Caco-2 (cell line): ENCODE measurements at regions not wholly inside any gene's neighbourhood (a gene's known extent, or its start where the extent isn't known, plus 50 kb on each side); places are given as distances from the start of the nearest gene placed in this dataset.

Source experiments
- BruUV-seq: library from RNA; stranded (reverse); fragments of 400-500 nt; replicated peaks from 2 replicates; lab custom pipeline; 2021; lab: Mats Ljungman, UMichigan
- CTCF ChIA-PET: fragments of 300-600 bp; sonication (Branson Sonifier 250); formaldehyde crosslinking; loops from one replicate; lab custom pipeline; 2022; ENCODE audit warnings: antibody characterized with exemption; lab: Charles Lee
- POLR2A ChIA-PET: fragments of 300-600 bp; sonication (Branson Sonifier 250); formaldehyde crosslinking; loops from one replicate; lab custom pipeline; 2022; ENCODE audit warnings: antibody characterized with exemption; lab: Charles Lee
- DNase-seq, 2 experiments: peaks; one replicate each; pipeline versions ENCODE4 v3.0.0 to v3.0.0-alpha.2; 2020 to 2022
- H3K27me3 ChIP-seq: replicated peaks from 2 replicates; pipeline ENCODE4 v1.6.0; 2011; ENCODE audit warnings: low read length; ENCODE audit not compliant: control insufficient read depth, insufficient read depth
- H3K36me3 ChIP-seq: 2 replicates; pipeline ENCODE4 v1.5.1; 2011; ENCODE audit warnings: low read length; ENCODE audit not compliant: control insufficient read depth, insufficient read depth
- H3K4me1 ChIP-seq: fragments of 250-450 bp; sonication (Bioruptor Pico); 2 replicates; pipeline ENCODE4 v1.5.1; 2020; ENCODE audit warnings: mild to moderate bottlenecking
- H3K4me3 ChIP-seq: 2 replicates; pipeline ENCODE4 v1.5.1; 2011; ENCODE audit warnings: low read depth, mild to moderate bottlenecking, control low read depth, low read length
- H3K9me3 ChIP-seq: fragments of 250-450 bp; sonication (Bioruptor Pico); 2 replicates; pipeline ENCODE4 v1.5.1; 2020; ENCODE audit warnings: mild to moderate bottlenecking, moderate library complexity
- H3K27ac Mint-ChIP-seq: one replicate; pipeline ENCODE4 v1.8.0; 2022; ENCODE audit warnings: mixed read lengths; ENCODE audit not compliant: unreplicated experiment
- H3K27me3 Mint-ChIP-seq: one replicate; pipeline ENCODE4 v1.8.0; 2022; ENCODE audit warnings: mixed read lengths; ENCODE audit not compliant: insufficient read depth, unreplicated experiment
- H3K36me3 Mint-ChIP-seq: one replicate; pipeline ENCODE4 v1.8.0; 2022; ENCODE audit warnings: mild to moderate bottlenecking, mixed read lengths; ENCODE audit not compliant: insufficient read depth, unreplicated experiment
- H3K4me1 Mint-ChIP-seq: one replicate; pipeline ENCODE4 v1.8.0; 2022; ENCODE audit warnings: low read depth, mixed read lengths; ENCODE audit not compliant: unreplicated experiment
- H3K4me3 Mint-ChIP-seq: one replicate; pipeline ENCODE4 v1.8.0; 2022; ENCODE audit warnings: mild to moderate bottlenecking, moderate library complexity, mixed read lengths; ENCODE audit not compliant: unreplicated experiment
- H3K9me3 Mint-ChIP-seq: one replicate; pipeline ENCODE4 v1.8.0; 2022; ENCODE audit warnings: mixed read lengths; ENCODE audit not compliant: unreplicated experiment
- intact Hi-C: fragments of 100-400 bp; cut with micrococcal nuclease; formaldehyde crosslinking; loops from one replicate; pipeline ENCODE4 v1.10.0; 2022; ENCODE audit not compliant: unreplicated experiment
- TF ChIP-seq, protein P1 (sequence below), 2 experiments: fragments of 200-600 bp in 1 of 2; IDR thresholded peaks; 1 replicate in 1 of 2; 2 replicates in 1 of 2; pipeline versions ENCODE4 v1.5.1 to v1.8.0; 2011 to 2022; ENCODE audit warnings: antibody characterized with exemption in 1 of 2, control low read depth in 1 of 2, inconsistent platforms in 1 of 2, low read depth in 1 of 2, low read length in 1 of 2, mild to moderate bottlenecking in 1 of 2, moderate library complexity in 1 of 2; ENCODE audit not compliant: insufficient read depth in 1 of 2, severe bottlenecking in 1 of 2, unreplicated experiment in 1 of 2

DNA sequence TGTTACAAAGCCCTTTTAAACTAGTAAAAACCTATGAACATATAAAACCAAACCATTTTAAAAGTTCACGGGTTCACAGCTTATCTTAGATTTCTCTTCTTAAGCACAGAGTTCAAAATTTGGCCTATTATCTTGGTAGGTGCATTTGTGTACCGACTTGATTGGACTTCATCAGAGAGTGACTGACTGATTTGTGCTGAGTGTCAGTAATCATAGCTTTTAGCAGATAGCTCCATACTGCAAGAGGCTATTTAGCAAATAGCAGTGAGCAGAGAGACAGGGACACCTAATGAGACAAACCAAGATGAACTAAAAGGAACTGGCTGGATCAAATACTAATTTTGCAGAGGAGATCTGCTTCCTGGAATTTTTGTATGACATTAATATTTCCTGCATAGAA is 274.5 kb downstream of the PRR16 start:
- no peak overlapping the region for H3K4me3 Mint-ChIP-seq
- Histone ChIP-seq H3K4me3 (no peak overlapping the region), H3K27me3 (no peaks in the 10 kb centered on the region), H3K36me3 (no peaks in the 10 kb centered on the region), H3K4me1 (no peaks in the 10 kb centered on the region), H3K9me3 (no peaks in the 10 kb centered on the region)
- no peak for DNase-seq
- no peak overlapping the region for H3K27ac Mint-ChIP-seq
- peaks cover 4% of the 10 kb centered on the region for H3K27me3 Mint-ChIP-seq
- no peaks in the 10 kb centered on the region for H3K36me3 Mint-ChIP-seq
- TF ChIP-seq, protein P1, sequence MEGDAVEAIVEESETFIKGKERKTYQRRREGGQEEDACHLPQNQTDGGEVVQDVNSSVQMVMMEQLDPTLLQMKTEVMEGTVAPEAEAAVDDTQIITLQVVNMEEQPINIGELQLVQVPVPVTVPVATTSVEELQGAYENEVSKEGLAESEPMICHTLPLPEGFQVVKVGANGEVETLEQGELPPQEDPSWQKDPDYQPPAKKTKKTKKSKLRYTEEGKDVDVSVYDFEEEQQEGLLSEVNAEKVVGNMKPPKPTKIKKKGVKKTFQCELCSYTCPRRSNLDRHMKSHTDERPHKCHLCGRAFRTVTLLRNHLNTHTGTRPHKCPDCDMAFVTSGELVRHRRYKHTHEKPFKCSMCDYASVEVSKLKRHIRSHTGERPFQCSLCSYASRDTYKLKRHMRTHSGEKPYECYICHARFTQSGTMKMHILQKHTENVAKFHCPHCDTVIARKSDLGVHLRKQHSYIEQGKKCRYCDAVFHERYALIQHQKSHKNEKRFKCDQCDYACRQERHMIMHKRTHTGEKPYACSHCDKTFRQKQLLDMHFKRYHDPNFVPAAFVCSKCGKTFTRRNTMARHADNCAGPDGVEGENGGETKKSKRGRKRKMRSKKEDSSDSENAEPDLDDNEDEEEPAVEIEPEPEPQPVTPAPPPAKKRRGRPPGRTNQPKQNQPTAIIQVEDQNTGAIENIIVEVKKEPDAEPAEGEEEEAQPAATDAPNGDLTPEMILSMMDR (IDR thresholded peaks at IDR 0.05; ENCODE audit: insufficient read depth in 1 of 2, low read depth in 1 of 2, low read length in 1 of 2, severe bottlenecking in 1 of 2, unreplicated experiment in 1 of 2): no peak
- no TSS peak for BruUV-seq
- no peaks in the 10 kb centered on the region for H3K4me1 Mint-ChIP-seq
- CTCF ChIA-PET: no interaction called here
- intact Hi-C loops: no loop called here
- POLR2A ChIA-PET: no interaction called here
- no peaks in the 10 kb centered on the region for H3K9me3 Mint-ChIP-seq

DNA sequence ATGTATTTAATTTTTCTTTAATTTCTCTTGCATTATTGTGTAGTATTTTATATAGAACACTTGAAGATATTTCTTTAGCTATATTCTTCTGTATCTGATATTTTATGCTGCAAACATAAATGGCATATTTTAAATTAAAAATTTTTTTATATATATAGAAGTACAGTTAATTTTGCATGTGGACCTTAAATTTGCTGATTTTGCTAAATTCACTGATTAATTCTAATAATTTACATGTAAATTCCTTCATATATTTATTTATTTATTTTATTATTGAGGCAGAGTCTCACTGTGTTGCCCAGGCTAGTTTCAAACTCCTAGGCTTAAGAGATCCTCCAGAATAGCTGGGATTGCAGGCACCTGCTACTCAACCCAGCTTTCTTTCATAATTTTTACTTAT is 276.9 kb downstream of the PRR16 start:
- TF ChIP-seq, protein P1 (IDR thresholded peaks at IDR 0.05; ENCODE audit: insufficient read depth in 1 of 2, low read depth in 1 of 2, low read length in 1 of 2, severe bottlenecking in 1 of 2, unreplicated experiment in 1 of 2): no peak
- Mint-ChIP-seq H3K36me3 (no peaks in the 10 kb centered on the region), H3K27ac (no peak overlapping the region), H3K4me3 (no peak overlapping the region), H3K4me1 (no peaks in the 10 kb centered on the region), H3K9me3 (no peaks in the 10 kb centered on the region), H3K27me3 (peaks cover 2% of the 10 kb centered on the region)
- ChIA-PET CTCF (no interaction called here), POLR2A (no interaction called here)
- no peak for DNase-seq
- Histone ChIP-seq H3K4me3 (no peak overlapping the region), H3K27me3 (no peaks in the 10 kb centered on the region; the same call in 1 of the 2 replicates), H3K4me1 (no peaks in the 10 kb centered on the region), H3K9me3 (no peaks in the 10 kb centered on the region), H3K36me3 (no peaks in the 10 kb centered on the region)
- BruUV-seq: no TSS peak
- intact Hi-C loops: no loop called here

- no peaks in the 10 kb centered on the region for H3K9me3 Mint-ChIP-seq
- H3K27me3 ChIP-seq: no peaks in the 10 kb centered on the region; the same call in 1 of the 2 replicates
- no peaks in the 10 kb centered on the region for H3K4me1 ChIP-seq
- BruUV-seq: no TSS peak
- TF ChIP-seq, protein P1 (IDR thresholded peaks at IDR 0.05; ENCODE audit: insufficient read depth in 1 of 2, low read depth in 1 of 2, low read length in 1 of 2, severe bottlenecking in 1 of 2, unreplicated experiment in 1 of 2): no peak
- no peaks in the 10 kb centered on the region for H3K27me3 Mint-ChIP-seq
- H3K4me1 Mint-ChIP-seq: no peaks in the 10 kb centered on the region
- no peaks in the 10 kb centered on the region for H3K36me3 Mint-ChIP-seq
- no peak overlapping the region for H3K4me3 Mint-ChIP-seq
- no peaks in the 10 kb centered on the region for H3K9me3 ChIP-seq
- no peak overlapping the region for H3K27ac Mint-ChIP-seq
- intact Hi-C loops: no loop called here
- POLR2A ChIA-PET: no interaction called here
- H3K36me3 ChIP-seq: no peaks in the 10 kb centered on the region
- no peak overlapping the region for H3K4me3 ChIP-seq
- CTCF ChIA-PET: no interaction called here
- DNase-seq: no peak
Measured at GRCh38 chr5:120748474-120748873, 284.4 kb downstream of the PRR16 start.
